Hepatocyte (in vitro differentiated cells): ENCODE measurements at regions not wholly inside any gene's neighbourhood (a gene's known extent, or its start where the extent isn't known, plus 50 kb on each side); places are given as distances from the start of the nearest gene placed in this dataset.

Experiments
- DNase-seq: peaks from one replicate; pipeline ENCODE4 v3.0.0-alpha.2; 2016; ENCODE audit warnings: low spot score
- H2AFZ ChIP-seq: fragments of 200-600 bp; sonication (generic); 2 replicates; pipeline ENCODE4 v1.6.0; 2016; ENCODE audit warnings: antibody characterized with exemption, mild to moderate bottlenecking
- H3K27ac ChIP-seq: fragments of 200-600 bp; sonication (generic); 2 replicates; pipeline ENCODE4 v1.5.1; 2016; ENCODE audit warnings: mild to moderate bottlenecking
- H3K27me3 ChIP-seq: fragments of 200-600 bp; sonication (generic); 2 replicates; pipeline ENCODE4 v1.6.1; 2016
- H3K36me3 ChIP-seq: fragments of 200-600 bp; sonication (generic); replicated peaks from 2 replicates; pipeline ENCODE4 v1.5.1; 2016; ENCODE audit warnings: low read depth; ENCODE audit not compliant: insufficient read depth
- H3K4me1 ChIP-seq: fragments of 200-600 bp; sonication (generic); 2 replicates; pipeline ENCODE4 v1.5.1; 2016; ENCODE audit warnings: mild to moderate bottlenecking, moderate library complexity; ENCODE audit not compliant: insufficient read depth
- H3K4me2 ChIP-seq: fragments of 200-600 bp; sonication (generic); 2 replicates; pipeline ENCODE4 v1.6.0; 2016
- H3K4me3 ChIP-seq: fragments of 200-600 bp; sonication (generic); 2 replicates; pipeline ENCODE4 v1.5.1; 2016; ENCODE audit warnings: mild to moderate bottlenecking
- H3K79me2 ChIP-seq: fragments of 200-600 bp; sonication (generic); 2 replicates; pipeline ENCODE4 v1.6.0; 2017; ENCODE audit warnings: mild to moderate bottlenecking
- H3K9me2 ChIP-seq: fragments of 200-600 bp; sonication (generic); replicated peaks from 2 replicates; pipeline ENCODE4 v1.6.0; 2017; ENCODE audit warnings: mild to moderate bottlenecking; ENCODE audit not compliant: insufficient read depth
- H3K9me3 ChIP-seq: fragments of 200-600 bp; sonication (generic); 2 replicates; pipeline ENCODE4 v1.5.1; 2016; ENCODE audit warnings: low read depth, mild to moderate bottlenecking
- H4K20me1 ChIP-seq: fragments of 200-600 bp; sonication (generic); 2 replicates; pipeline ENCODE4 v1.6.0; 2016; ENCODE audit warnings: mild to moderate bottlenecking; ENCODE audit not compliant: insufficient read depth, poor library complexity, severe bottlenecking
- CTCF ChIP-seq: fragments of 200-600 bp; sonication (generic); IDR thresholded peaks from 2 replicates; pipeline ENCODE4 v1.5.1; 2016; ENCODE audit warnings: antibody characterized with exemption, mild to moderate bottlenecking; ENCODE audit not compliant: poor library complexity
- EZH2 ChIP-seq: fragments of 200-600 bp; sonication (generic); IDR thresholded peaks from 2 replicates; pipeline ENCODE4 v1.6.1; 2016; ENCODE audit warnings: antibody characterized with exemption, mild to moderate bottlenecking, borderline replicate concordance
- EZH2phosphoT487 ChIP-seq: fragments of 200-600 bp; sonication (generic); IDR thresholded peaks from one replicate; pipeline ENCODE4 v1.6.1; 2018; ENCODE audit warnings: antibody characterized with exemption, mild to moderate bottlenecking, low read depth, moderate library complexity; ENCODE audit not compliant: unreplicated experiment, severe bottlenecking
- whole genome bisulfite sequencing: methylation state at CpG from one replicate; pipeline ENCODE4 v1.1.6; 2016; ENCODE audit warnings: low lambda C conversion rate; ENCODE audit errors: missing lambda C conversion rate; 5-methylcytosine and 5-hydroxymethylcytosine counted together

DNA sequence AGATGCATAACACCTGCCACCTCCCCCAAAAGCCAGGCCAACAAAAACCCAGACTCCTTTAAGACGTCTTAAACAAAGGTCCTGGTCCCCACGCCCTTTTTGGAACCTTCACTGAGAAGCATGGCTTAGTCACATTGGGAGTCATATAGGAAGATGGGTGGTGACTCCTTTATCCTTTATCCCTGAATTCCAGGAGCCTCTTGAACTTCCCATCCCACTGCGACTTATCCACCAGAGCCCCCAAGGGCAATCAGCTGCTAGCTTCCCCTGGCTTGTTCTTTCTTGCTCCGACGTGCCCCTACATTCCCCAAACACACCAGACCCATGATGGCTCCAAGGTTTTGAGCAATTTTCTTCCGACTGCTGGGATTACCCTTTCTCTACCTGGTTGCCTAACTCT, 567.0 kb upstream of the CADM1 start:
- Histone ChIP-seq H4K20me1 (no peaks in the 10 kb centered on the region), H3K9me2 (no peaks in the 10 kb centered on the region), H3K9me3 (no peaks in the 10 kb centered on the region), H3K27ac (no peak overlapping the region), H3K4me2 (no peak overlapping the region), H2AFZ (no peak overlapping the region), H3K4me1 (peaks cover 3% of the 10 kb centered on the region), H3K36me3 (no peaks in the 10 kb centered on the region), H3K27me3 (peaks cover 17% of the 10 kb centered on the region), H3K79me2 (no peaks in the 10 kb centered on the region), H3K4me3 (no peak overlapping the region)
- DNase-seq = no peak
- 63% methylated on average over 6 of the region's 6 CpGs for WGBS
- TF ChIP-seq EZH2phosphoT487 (no peak), EZH2 (no peak), CTCF (no peak)

- no peak for DNase-seq
- Histone ChIP-seq H3K9me2 (no peaks in the 10 kb centered on the region), H4K20me1 (no peaks in the 10 kb centered on the region), H3K79me2 (no peaks in the 10 kb centered on the region), H2AFZ (no peak overlapping the region), H3K9me3 (no peaks in the 10 kb centered on the region), H3K27ac (no peak overlapping the region), H3K36me3 (no peaks in the 10 kb centered on the region), H3K4me1 (peaks cover 3% of the 10 kb centered on the region), H3K4me2 (no peak overlapping the region), H3K4me3 (no peak overlapping the region), H3K27me3 (peaks cover 17% of the 10 kb centered on the region)
- WGBS = 26% methylated on average over 4 of the region's 4 CpGs
- TF ChIP-seq EZH2 (no peak), CTCF (no peak), EZH2phosphoT487 (no peak)
These were observed 566.3 kb upstream of the CADM1 start for GRCh38 chr11:116070520-116070919.

DNA sequence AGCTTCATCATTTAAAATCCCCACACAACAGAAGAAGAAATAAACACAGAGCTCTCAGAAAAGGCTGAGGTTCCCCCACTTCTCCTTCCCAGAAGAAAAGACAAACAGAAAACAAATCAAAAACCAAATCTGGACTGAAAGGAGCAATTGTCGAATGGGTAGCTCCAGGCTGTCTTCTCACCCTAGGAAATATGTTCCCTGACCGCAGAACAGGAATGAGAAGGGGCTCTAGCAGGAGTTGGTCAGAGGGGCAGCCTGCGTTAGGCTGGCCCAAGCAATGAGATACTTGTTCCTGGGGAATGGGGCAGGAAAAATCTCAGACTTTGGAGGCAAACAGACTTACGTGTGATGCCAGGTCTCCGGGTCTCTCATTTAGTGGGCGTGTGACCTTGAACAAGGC, 562.6 kb upstream of the CADM1 start:
- no peaks in the 10 kb centered on the region for H3K9me3 ChIP-seq
- no peaks in the 10 kb centered on the region for H4K20me1 ChIP-seq
- no peak overlapping the region for H3K4me2 ChIP-seq
- peaks cover 9% of the 10 kb centered on the region for H3K27me3 ChIP-seq
- H3K4me1 ChIP-seq = peaks cover 10% of the 10 kb centered on the region
- no peaks in the 10 kb centered on the region for H3K9me2 ChIP-seq
- no peak overlapping the region for H3K4me3 ChIP-seq
- no peaks in the 10 kb centered on the region for H3K79me2 ChIP-seq
- H2AFZ ChIP-seq = no peak overlapping the region
- 77% methylated on average over 6 of the region's 6 CpGs for WGBS
- TF ChIP-seq CTCF (no peak), EZH2 (no peak), EZH2phosphoT487 (no peak)
- no peaks in the 10 kb centered on the region for H3K36me3 ChIP-seq
- no peak for DNase-seq
- H3K27ac ChIP-seq = no peak overlapping the region

GRCh38 chr11:116065986-116066385, 561.8 kb upstream of the CADM1 start:
- H3K9me2 ChIP-seq = no peaks in the 10 kb centered on the region
- no peaks in the 10 kb centered on the region for H3K9me3 ChIP-seq
- H3K27ac ChIP-seq = no peak overlapping the region
- peaks cover 2% of the 10 kb centered on the region for H3K27me3 ChIP-seq
- no peaks in the 10 kb centered on the region for H4K20me1 ChIP-seq
- no peaks in the 10 kb centered on the region for H3K36me3 ChIP-seq
- 92% methylated on average over 8 of the region's 8 CpGs for WGBS
- H2AFZ ChIP-seq = no peak overlapping the region
- H3K4me3 ChIP-seq = no peak overlapping the region
- no peak overlapping the region for H3K4me2 ChIP-seq
- peaks cover 10% of the 10 kb centered on the region for H3K4me1 ChIP-seq
- no peak for DNase-seq
- no peak for TF ChIP-seq CTCF
- TF ChIP-seq EZH2 = no peak
- no peak for TF ChIP-seq EZH2phosphoT487
- no peaks in the 10 kb centered on the region for H3K79me2 ChIP-seq
